ENCODE measurements at regions not wholly inside any gene's neighbourhood (a gene's known extent, or its start where the extent isn't known, plus 50 kb on each side); places are given as distances from the start of the nearest gene placed in this dataset.
A peak's percentile ranks its signal among the peaks of the same experiment; 100 is the strongest.
"Not testable (repeated sequence)": the region's sequence is repeated elsewhere in the genome, so short reads cannot be mapped to it uniquely, and the experiment has no call there.

DNA sequence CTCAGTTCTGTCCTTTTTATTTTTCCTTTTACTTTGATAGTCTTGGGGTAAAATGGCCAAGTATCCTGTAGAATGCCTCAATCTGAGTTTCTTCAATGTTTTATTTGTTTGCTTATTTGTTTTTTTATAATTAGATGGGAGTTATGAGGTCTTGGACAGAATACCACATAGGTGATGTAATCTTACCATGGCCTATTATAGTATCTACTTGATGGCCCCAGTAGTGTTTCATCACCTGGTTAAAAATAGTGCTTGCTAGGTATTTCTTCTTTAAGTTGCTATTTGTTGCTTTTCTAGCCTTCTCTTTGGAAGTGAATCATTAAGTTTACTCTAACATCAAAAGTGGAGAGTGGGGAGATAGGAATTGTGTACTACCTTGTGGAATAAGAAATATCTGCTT lies 1020.0 kb upstream of the KCND2 start:
- Mint-ChIP-seq H3K9me3 (no peaks in the 10 kb centered on the region), H3K27me3 (no peaks in the 10 kb centered on the region), H3K4me1 (ENCODE audit: unreplicated experiment) (no peaks in the 10 kb centered on the region), H3K4me3 (no peak overlapping the region), H3K36me3 (no peaks in the 10 kb centered on the region), H3K27ac (no peak overlapping the region)
- DNase-seq (ENCODE audit: extremely low spot score, unreplicated experiment) = no peak
- TF ChIP-seq, protein P1, sequence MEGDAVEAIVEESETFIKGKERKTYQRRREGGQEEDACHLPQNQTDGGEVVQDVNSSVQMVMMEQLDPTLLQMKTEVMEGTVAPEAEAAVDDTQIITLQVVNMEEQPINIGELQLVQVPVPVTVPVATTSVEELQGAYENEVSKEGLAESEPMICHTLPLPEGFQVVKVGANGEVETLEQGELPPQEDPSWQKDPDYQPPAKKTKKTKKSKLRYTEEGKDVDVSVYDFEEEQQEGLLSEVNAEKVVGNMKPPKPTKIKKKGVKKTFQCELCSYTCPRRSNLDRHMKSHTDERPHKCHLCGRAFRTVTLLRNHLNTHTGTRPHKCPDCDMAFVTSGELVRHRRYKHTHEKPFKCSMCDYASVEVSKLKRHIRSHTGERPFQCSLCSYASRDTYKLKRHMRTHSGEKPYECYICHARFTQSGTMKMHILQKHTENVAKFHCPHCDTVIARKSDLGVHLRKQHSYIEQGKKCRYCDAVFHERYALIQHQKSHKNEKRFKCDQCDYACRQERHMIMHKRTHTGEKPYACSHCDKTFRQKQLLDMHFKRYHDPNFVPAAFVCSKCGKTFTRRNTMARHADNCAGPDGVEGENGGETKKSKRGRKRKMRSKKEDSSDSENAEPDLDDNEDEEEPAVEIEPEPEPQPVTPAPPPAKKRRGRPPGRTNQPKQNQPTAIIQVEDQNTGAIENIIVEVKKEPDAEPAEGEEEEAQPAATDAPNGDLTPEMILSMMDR (conservative IDR thresholded peaks at IDR 0.05) = no peak

DNA sequence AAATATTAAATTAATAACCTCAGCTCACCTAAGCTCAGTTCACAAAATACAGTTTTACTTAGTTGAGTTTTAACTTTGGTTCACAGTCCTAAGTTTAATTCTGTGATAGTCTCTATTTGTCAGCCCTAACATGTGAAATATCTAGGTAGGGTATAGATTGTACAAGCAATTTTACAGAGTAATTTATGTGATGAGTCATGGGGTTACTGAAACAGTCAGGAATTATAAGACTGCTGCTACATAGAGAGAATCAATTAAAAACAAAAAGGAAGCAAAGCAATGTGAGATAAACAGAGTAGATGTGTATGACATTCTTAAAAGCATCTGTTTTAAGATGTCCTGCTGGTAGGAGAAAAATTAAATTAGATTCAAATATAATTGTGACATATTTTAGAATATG lies 1018.2 kb upstream of the KCND2 start:
- Mint-ChIP-seq H3K9me3 (no peaks in the 10 kb centered on the region), H3K27ac (no peak overlapping the region), H3K4me1 (ENCODE audit: unreplicated experiment) (no peaks in the 10 kb centered on the region), H3K27me3 (no peaks in the 10 kb centered on the region), H3K36me3 (no peaks in the 10 kb centered on the region), H3K4me3 (no peak overlapping the region)
- DNase-seq (ENCODE audit: extremely low spot score, unreplicated experiment) = no peak
- TF ChIP-seq, protein P1 (conservative IDR thresholded peaks at IDR 0.05) = no peak

- TF ChIP-seq, protein P1 (conservative IDR thresholded peaks at IDR 0.05) = no peak
- Mint-ChIP-seq H3K4me3 (no peak overlapping the region), H3K9me3 (no peaks in the 10 kb centered on the region), H3K27ac (no peak overlapping the region), H3K27me3 (no peaks in the 10 kb centered on the region), H3K36me3 (no peaks in the 10 kb centered on the region), H3K4me1 (ENCODE audit: unreplicated experiment) (no peaks in the 10 kb centered on the region)
- no peak for DNase-seq (ENCODE audit: extremely low spot score, unreplicated experiment)
Measured at GRCh38 chr7:119256001-119256400, 1017.0 kb upstream of the KCND2 start.

DNA sequence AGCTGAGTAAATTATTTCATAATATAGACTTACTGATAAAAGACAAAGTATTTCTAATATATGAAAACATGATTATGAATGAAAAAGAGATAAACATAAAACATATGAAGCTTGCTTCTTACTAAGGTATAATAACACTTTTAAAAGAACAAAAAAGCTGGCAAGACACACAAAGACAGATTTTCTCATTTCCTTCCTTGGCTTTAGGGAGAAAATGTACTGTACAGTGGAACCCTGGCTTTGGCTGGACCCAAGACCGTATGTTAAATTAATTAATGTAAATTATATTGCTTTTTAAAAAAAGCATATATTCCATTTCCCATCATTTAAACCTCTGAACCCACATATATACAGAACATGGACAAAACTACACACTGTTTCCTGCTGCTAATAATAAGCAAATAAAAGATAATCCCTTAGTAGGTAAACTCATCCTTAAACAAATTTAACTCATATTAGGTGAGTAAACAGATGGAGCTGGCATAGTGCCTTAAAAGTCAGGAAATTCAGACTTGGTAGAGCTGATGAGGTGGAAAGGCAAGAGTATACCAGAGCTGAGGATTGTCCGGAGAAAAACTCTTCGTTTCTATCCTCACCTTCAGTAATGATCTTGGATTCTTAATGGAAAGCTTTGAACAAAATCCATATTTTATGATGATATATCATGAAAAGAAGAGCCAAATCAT lies 1016.4 kb upstream of the KCND2 start:
- Mint-ChIP-seq H3K4me1 (ENCODE audit: unreplicated experiment) (no peaks in the 10 kb centered on the region), H3K4me3 (no peak overlapping the region), H3K27me3 (no peaks in the 10 kb centered on the region), H3K36me3 (no peaks in the 10 kb centered on the region), H3K9me3 (no peaks in the 10 kb centered on the region), H3K27ac (no peak overlapping the region)
- TF ChIP-seq, protein P1 (conservative IDR thresholded peaks at IDR 0.05) = no peak
- no peak for DNase-seq (ENCODE audit: extremely low spot score, unreplicated experiment)

- H3K4me1 Mint-ChIP-seq (ENCODE audit: unreplicated experiment); H3K9me3 Mint-ChIP-seq; DNase-seq (ENCODE audit: extremely low spot score, unreplicated experiment); H3K27me3 Mint-ChIP-seq; H3K36me3 Mint-ChIP-seq; H3K27ac Mint-ChIP-seq; H3K4me3 Mint-ChIP-seq: not testable (repeated sequence)
Measured at GRCh38 chr7:119266790-119267189, 1006.2 kb upstream of the KCND2 start.

- peak overlapping the region; percentile 88 for H3K27ac Mint-ChIP-seq
- no peak for DNase-seq (ENCODE audit: extremely low spot score, unreplicated experiment)
Measured at GRCh38 chr7:119270045-119270464, 1002.9 kb upstream of the KCND2 start.

More at GRCh38 chr7:119270045-119270464, 1002.9 kb upstream of the KCND2 start:
- Mint-ChIP-seq H3K9me3 (no peaks in the 10 kb centered on the region), H3K4me1 (ENCODE audit: unreplicated experiment) (peaks cover 6% of the 10 kb centered on the region), H3K36me3 (no peaks in the 10 kb centered on the region), H3K4me3 (no peak overlapping the region), H3K27me3 (peaks cover 5% of the 10 kb centered on the region)
- TF ChIP-seq, protein P1 (conservative IDR thresholded peaks at IDR 0.05) = peak; percentile 92
